CD4-positive, alpha-beta T cell (primary cell): ENCODE measurements at regions not wholly inside any gene's neighbourhood (a gene's known extent, or its start where the extent isn't known, plus 50 kb on each side); places are given as distances from the start of the nearest gene placed in this dataset.
"Not testable (repeated sequence)": the region's sequence is repeated elsewhere in the genome, so short reads cannot be mapped to it uniquely, and the experiment has no call there.

Source experiments
- ATAC-seq: fragments of 200-7000 bp; cut with Tn5 transposase; one replicate; pipeline ENCODE4 v1.10.0; 2022; ENCODE audit warnings: mild to moderate bottlenecking; ENCODE audit not compliant: poor library complexity
- CTCF ChIA-PET: fragments of 350-600 bp; sonication (Branson Sonifier 250); formaldehyde crosslinking; loops from one replicate; lab custom pipeline; 2021; ENCODE audit warnings: antibody characterized with exemption, inconsistent platforms; lab: Charles Lee
- POLR2A ChIA-PET: fragments of 350-600 bp; sonication (Branson Sonifier 250); formaldehyde crosslinking; loops from one replicate; lab custom pipeline; 2021; ENCODE audit warnings: antibody characterized with exemption, inconsistent platforms; lab: Charles Lee
- DNase-seq, 14 experiments: peaks; one replicate each; pipeline ENCODE4 v3.0.0-alpha.2; 2013 to 2020; ENCODE audit warnings: mixed read lengths in 2 of 14
- H3K27ac ChIP-seq, 2 donors: one replicate each; pipeline versions ENCODE4 v1.5.1 to v1.7.0; 2013; ENCODE audit warnings: low read length in 2 of 2, low read depth in 1 of 2, mild to moderate bottlenecking in 1 of 2
- H3K27me3 ChIP-seq, 2 experiments: 1 replicate in 1 of 2; 2 replicates in 1 of 2; pipeline versions ENCODE4 v1.6.1 to v1.7.0; 2013; ENCODE audit warnings: low read length in 2 of 2, control low read depth in 1 of 2, mild to moderate bottlenecking in 1 of 2, moderate library complexity in 1 of 2; ENCODE audit not compliant: insufficient read depth in 2 of 2, control insufficient read depth in 1 of 2
- H3K36me3 ChIP-seq: one replicate; pipeline ENCODE4 v1.6.1; 2013; ENCODE audit warnings: low read length, control low read depth; ENCODE audit not compliant: insufficient read depth
- H3K4me1 ChIP-seq: one replicate; pipeline ENCODE4 v1.6.1; 2013; ENCODE audit warnings: low read length, control low read depth; ENCODE audit not compliant: insufficient read depth
- H3K4me3 ChIP-seq: one replicate; pipeline ENCODE4 v1.5.1; 2013; ENCODE audit warnings: mild to moderate bottlenecking, low read length, moderate library complexity
- H3K9me3 ChIP-seq, 2 experiments: 1 replicate in 1 of 2; 2 replicates in 1 of 2; pipeline versions ENCODE4 v1.6.1 to v1.7.0; 2013; ENCODE audit warnings: low read length in 2 of 2, mild to moderate bottlenecking in 2 of 2, control low read depth in 1 of 2, moderate library complexity in 1 of 2; ENCODE audit not compliant: control insufficient read depth in 1 of 2, insufficient read depth in 1 of 2
- H3K27ac Mint-ChIP-seq: one replicate; pipeline ENCODE4 v1.8.0; 2020; ENCODE audit warnings: mixed read lengths
- H3K27me3 Mint-ChIP-seq: one replicate; pipeline ENCODE4 v1.8.0; 2021; ENCODE audit warnings: mixed read lengths
- H3K36me3 Mint-ChIP-seq: one replicate; pipeline ENCODE4 v1.8.0; 2021; ENCODE audit warnings: low read depth, mixed read lengths
- H3K4me1 Mint-ChIP-seq: one replicate; pipeline ENCODE4 v1.8.0; 2021; ENCODE audit warnings: low read depth, mixed read lengths
- H3K4me3 Mint-ChIP-seq: one replicate; pipeline ENCODE4 v1.8.0; 2020; ENCODE audit warnings: mild to moderate bottlenecking, mixed read lengths
- H3K9me3 Mint-ChIP-seq: one replicate; pipeline ENCODE4 v1.8.0; 2020; ENCODE audit warnings: mixed read lengths
- intact Hi-C, 2 experiments: fragments of 100-400 bp; cut with DNase I in 1 of 2; cut with micrococcal nuclease in 1 of 2; formaldehyde crosslinking; loops; one replicate each; pipeline versions ENCODE4 v1.15.1 to v1.9.0; 2023 to 2025; cut with DNase I, micrococcal nuclease
- TF ChIP-seq, protein P1 (sequence below): fragments of 200-600 bp; IDR thresholded peaks from one replicate; pipeline ENCODE4 v1.8.0; 2022; ENCODE audit warnings: antibody characterized with exemption, mild to moderate bottlenecking

DNA sequence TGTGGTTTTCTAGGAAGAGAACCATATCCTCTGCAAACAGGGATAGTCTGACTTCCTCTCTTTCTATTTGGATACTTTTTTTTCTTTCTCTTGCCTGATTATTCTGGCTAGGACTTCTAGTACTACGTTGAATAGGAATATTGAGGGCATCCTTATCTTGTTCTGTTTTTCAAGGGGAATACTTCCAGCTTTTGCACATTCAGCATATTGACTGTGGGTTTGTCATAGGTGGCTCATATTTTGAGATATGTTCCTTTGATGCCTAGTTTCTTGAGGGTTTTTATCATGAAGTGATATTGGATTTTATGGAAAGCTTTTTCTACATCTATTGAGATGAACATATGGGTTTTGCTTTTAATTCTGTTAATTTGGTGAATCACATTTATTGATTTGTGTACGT, 269.8 kb downstream of the MAP2K6 start:
- Mint-ChIP-seq H3K27ac (no peak overlapping the region), H3K9me3 (peaks cover 10% of the 10 kb centered on the region), H3K27me3 (peaks cover 18% of the 10 kb centered on the region), H3K4me3 (no peak overlapping the region), H3K4me1 (no peaks in the 10 kb centered on the region), H3K36me3 (no peaks in the 10 kb centered on the region)
- Histone ChIP-seq H3K27ac (no peak overlapping the region), H3K27me3 (no peaks in the 10 kb centered on the region), H3K4me3 (no peak overlapping the region), H3K4me1 (no peaks in the 10 kb centered on the region), H3K36me3 (no peaks in the 10 kb centered on the region), H3K9me3 (peaks cover 0 to 5% of the 10 kb centered on the region in 2 experiments)
- no peak for DNase-seq
- POLR2A ChIA-PET: no interaction called here
- no peak for ATAC-seq
- CTCF ChIA-PET: no interaction called here
- TF ChIP-seq, protein P1, sequence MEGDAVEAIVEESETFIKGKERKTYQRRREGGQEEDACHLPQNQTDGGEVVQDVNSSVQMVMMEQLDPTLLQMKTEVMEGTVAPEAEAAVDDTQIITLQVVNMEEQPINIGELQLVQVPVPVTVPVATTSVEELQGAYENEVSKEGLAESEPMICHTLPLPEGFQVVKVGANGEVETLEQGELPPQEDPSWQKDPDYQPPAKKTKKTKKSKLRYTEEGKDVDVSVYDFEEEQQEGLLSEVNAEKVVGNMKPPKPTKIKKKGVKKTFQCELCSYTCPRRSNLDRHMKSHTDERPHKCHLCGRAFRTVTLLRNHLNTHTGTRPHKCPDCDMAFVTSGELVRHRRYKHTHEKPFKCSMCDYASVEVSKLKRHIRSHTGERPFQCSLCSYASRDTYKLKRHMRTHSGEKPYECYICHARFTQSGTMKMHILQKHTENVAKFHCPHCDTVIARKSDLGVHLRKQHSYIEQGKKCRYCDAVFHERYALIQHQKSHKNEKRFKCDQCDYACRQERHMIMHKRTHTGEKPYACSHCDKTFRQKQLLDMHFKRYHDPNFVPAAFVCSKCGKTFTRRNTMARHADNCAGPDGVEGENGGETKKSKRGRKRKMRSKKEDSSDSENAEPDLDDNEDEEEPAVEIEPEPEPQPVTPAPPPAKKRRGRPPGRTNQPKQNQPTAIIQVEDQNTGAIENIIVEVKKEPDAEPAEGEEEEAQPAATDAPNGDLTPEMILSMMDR: no peak
- intact Hi-C loops: no loop called here

DNA sequence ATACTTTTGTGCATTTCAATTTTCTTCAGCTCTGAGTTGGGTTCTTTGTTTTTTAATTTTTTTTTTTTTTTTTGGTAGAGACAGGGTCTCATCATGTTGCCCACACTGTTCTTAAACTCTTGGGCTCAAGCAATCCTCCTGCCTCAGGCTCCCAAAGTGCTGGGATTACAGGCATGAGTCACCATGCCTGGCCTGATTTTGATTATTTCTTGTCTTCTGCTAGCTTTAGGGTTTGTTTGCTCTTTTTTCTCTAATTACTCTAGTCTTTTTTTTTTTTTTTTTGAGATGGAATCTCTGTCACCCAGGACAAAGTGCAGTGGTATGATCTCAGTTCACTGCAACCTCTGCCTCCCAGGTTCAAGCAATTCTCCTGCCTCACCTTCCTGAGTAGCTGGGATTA, 270.7 kb downstream of the MAP2K6 start:
- H3K36me3 ChIP-seq, H3K4me3 Mint-ChIP-seq, POLR2A ChIA-PET, CTCF ChIA-PET, H3K4me1 Mint-ChIP-seq, H3K4me3 ChIP-seq, H3K4me1 ChIP-seq, DNase-seq, H3K27ac Mint-ChIP-seq, H3K9me3 ChIP-seq, intact Hi-C loops, ATAC-seq, H3K27ac ChIP-seq, H3K36me3 Mint-ChIP-seq, H3K27me3 ChIP-seq: not testable (repeated sequence)
- Mint-ChIP-seq H3K9me3 (peaks cover 12% of the 10 kb centered on the region), H3K27me3 (peaks cover 21% of the 10 kb centered on the region)

DNA sequence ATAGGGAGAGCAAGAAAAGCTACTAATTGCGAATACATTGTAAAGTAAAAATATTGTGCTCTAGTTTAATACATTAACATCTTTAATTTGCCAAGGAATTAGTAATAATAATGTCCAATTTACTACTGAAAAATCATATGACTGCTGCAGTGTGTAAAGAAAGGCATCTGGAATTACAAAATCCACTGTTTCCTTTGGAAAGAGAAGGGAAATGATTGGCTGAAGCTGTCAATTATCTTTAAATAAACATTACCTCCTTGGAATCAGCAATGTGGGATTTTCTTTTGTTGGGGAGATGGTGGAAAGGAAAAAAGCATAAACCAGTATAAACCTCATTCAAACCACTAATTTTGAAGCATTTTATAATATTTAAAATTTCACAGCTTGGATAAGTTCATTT, 276.0 kb downstream of the MAP2K6 start:
- Histone ChIP-seq H3K27ac (no peak overlapping the region), H3K4me1 (no peaks in the 10 kb centered on the region), H3K9me3 (peaks cover 0 to 5% of the 10 kb centered on the region in 2 experiments), H3K36me3 (no peaks in the 10 kb centered on the region), H3K4me3 (no peak overlapping the region), H3K27me3 (no peaks in the 10 kb centered on the region)
- Mint-ChIP-seq H3K9me3 (peaks cover 7% of the 10 kb centered on the region), H3K27me3 (peaks cover 21% of the 10 kb centered on the region), H3K36me3 (no peaks in the 10 kb centered on the region), H3K4me3 (no peak overlapping the region), H3K4me1 (no peaks in the 10 kb centered on the region), H3K27ac (no peak overlapping the region)
- DNase-seq (no peak), ATAC-seq (no peak)
- POLR2A ChIA-PET: no interaction called here
- CTCF ChIA-PET: no interaction called here
- TF ChIP-seq, protein P1: no peak
- intact Hi-C loops: no loop called here

DNA sequence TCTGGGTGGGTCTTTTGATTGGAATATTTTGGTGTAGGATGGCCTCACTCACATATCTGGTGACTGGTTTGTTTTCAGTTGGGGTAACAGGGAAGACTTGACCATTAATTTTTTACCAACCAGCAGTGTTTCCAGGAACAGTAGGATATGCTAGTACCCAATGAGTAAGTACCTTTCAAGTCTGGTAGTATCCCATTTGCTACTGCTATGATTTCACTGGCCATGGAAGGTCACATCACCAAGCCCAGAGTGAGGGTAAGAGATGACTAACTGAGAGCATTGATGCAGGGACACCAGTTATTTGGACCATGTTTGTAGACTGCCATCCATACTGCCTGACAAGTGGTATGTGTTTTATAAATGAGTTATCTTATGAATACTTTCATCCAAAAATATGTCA, 277.7 kb downstream of the MAP2K6 start:
- H3K27me3 Mint-ChIP-seq: peaks cover 12% of the 10 kb centered on the region
- Histone ChIP-seq H3K27ac (no peak overlapping the region), H3K4me1 (no peaks in the 10 kb centered on the region), H3K36me3 (no peaks in the 10 kb centered on the region), H3K27me3 (no peaks in the 10 kb centered on the region), H3K4me3 (no peak overlapping the region), H3K9me3 (peaks cover 0 to 5% of the 10 kb centered on the region in 2 experiments)
- POLR2A ChIA-PET: no interaction called here
- H3K4me3 Mint-ChIP-seq: no peak overlapping the region
- no peaks in the 10 kb centered on the region for H3K36me3 Mint-ChIP-seq
- no peak overlapping the region for H3K27ac Mint-ChIP-seq
- intact Hi-C loops: no loop called here
- DNase-seq (no peak), ATAC-seq (no peak)
- CTCF ChIA-PET: no interaction called here
- H3K4me1 Mint-ChIP-seq: no peaks in the 10 kb centered on the region
- TF ChIP-seq, protein P1: no peak
- peaks cover 3% of the 10 kb centered on the region for H3K9me3 Mint-ChIP-seq
